ENCODE measurements at regions not wholly inside any gene's neighbourhood (a gene's known extent, or its start where the extent isn't known, plus 50 kb on each side); places are given as distances from the start of the nearest gene placed in this dataset.

GRCh38 chr9:89872426-89872912 is 267.7 kb downstream of the GADD45G start:
- no peak for DNase-seq

GRCh38 chr9:89872913-89873707 is 268.3 kb downstream of the GADD45G start:
- no peak for DNase-seq

DNA sequence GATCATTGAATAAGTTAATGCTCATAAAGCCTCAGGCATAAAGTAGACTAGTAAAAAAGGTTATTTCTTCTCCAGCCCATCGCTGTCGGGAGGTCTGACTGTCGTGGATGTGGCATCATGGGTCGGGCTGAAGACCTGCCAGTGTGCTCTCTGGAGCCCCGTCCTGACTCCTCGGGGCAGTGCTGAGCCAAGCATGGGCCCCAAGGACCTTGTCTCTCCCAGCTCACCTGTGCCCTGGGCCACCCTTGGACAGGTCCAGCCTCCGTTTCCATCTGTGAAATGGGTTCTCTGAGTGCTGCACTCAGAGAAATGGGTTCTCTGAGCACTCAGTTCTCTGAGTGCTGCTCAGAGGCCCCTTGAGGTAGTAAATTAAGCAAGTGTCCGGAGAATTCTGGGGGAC is 269.0 kb downstream of the GADD45G start:
- DNase-seq = no peak

DNA sequence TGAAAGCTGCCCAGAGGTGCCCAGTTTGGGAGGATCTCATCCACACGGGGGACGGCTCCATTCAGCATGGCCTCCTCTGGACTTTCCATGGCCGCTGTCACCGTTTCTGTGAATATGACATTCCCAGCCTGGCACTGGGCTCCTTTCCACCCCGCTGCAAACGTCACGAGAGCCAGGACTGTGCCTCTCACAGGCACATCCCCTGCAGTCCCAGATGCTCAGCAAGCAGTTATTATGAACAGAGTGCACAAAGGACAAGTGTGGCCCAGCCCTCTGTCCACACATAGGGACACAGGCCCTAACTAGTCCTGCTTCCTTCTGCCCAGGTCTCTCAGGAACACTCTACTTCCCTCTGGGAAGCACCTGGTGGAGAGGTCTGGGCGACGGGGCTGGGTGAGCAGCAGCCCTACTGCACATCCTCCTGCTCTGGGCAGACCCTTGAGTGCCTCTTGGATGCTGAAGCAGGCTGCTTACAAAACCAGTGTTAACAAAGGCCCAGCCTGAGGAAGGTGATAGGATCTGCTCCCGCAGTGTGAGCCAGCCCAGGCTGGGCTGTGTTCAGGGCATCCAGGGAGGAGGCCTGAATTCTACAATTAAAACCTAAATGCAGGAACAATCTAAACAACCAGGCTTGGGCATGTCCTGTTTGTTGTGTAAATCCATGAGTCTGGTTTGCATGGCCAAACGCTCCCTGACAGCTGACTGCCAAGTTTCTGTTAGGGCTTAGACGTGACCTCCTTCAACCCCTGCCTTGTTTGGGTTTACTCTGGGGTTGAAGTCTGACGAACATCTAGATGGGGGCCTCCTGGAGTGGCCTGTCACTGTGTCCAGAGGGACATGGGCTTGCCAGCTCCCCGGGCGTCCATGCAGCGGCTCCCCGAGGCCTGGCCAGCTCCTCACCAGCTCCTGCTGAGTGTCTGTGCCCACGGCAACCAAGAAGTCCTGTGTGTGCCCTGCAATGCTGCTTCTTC is 269.8 kb downstream of the GADD45G start:
- DNase-seq = no peak

DNA sequence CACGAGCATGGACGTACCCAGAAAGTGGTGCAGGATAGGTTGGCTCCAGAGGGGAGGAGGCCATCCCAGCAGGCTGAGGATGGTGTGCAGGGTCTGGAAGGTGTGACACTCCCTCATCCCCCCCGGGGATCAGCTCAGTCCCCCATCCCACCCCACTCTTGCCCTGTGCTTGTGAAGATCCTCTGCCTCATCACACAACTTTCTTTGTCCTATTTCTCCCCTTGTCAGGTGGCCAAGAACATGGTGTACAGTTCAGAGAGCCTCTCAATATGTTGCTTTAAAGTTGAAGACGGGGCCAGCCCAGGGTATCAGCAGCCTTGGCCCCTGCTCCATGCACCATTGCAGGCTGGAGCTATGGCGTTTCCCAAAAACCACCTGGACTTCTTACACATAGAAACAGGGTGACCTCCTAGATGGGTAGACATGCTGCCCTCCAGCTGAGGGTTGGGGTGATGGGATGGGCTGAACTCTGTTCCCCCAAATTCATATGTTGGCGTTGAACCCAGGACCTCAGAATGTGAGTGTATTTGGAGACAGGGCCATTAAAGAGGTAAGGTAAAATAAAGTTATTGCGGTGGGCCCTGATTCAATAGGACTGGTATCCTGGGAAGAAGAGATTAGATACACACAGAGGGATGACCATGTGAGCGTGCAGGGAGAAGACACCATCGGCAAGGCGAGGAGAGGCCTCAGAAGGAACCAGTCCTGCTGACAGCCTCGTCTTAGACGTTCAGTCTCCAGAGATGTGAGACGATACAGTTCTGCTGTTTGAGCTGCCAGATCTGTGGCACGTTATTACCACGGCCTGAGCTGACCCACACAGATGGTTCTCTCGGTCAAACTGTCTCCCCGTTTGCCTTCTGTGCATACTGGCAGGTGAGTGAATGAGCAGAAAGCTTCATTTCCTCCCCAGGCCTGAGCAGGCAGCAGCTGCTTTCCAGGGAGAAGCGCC is 272.5 kb downstream of the GADD45G start:
- DNase-seq = no peak

DNA sequence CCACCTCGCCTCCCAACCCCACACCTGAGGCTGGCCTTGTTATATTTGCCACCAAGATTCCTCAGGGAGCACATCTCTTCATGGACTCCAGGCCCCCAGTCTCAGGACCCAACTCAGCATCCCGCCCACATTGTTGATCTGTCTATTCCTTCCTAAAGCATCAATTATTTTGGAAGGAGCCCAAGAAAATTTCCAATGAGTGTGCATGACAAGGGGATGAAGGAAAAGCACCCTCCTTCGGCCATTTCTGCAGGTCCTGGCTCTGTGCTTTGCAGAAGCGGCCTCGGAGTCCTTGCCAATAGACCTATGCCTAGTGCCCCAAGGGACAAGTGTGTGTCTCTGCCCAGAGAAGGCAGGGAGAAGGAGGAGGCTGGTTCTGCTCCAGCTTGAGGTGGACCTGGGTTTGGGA is 273.2 kb downstream of the GADD45G start:
- no peak for DNase-seq

GRCh38 chr9:89878687-89879086 is 273.9 kb downstream of the GADD45G start:
- DNase-seq = no peak

GRCh38 chr9:89879276-89879675 is 274.5 kb downstream of the GADD45G start:
- DNase-seq = no peak

- no peak for DNase-seq
Measured at GRCh38 chr9:89879701-89880100, 274.9 kb downstream of the GADD45G start.

DNA sequence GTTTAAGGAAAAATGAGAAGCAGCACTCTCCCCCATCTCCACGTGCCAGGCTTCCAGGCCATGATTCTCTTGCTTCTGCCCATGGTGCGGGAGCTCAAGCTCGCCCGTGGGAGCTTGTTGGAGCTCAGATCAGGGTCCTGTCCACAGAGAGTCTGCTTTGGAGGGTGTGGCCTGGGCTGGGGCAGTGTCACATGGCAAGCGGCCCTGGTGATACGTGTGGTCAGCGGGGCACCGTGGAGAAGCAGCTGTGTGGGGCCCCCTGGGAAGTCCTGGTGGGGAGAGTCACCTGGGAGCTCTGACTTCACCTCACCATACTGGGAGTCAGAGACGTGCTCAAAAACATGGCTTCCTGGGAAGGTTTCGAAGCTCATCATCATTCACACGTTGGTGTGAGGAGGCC is 275.3 kb downstream of the GADD45G start:
- DNase-seq = no peak

DNA sequence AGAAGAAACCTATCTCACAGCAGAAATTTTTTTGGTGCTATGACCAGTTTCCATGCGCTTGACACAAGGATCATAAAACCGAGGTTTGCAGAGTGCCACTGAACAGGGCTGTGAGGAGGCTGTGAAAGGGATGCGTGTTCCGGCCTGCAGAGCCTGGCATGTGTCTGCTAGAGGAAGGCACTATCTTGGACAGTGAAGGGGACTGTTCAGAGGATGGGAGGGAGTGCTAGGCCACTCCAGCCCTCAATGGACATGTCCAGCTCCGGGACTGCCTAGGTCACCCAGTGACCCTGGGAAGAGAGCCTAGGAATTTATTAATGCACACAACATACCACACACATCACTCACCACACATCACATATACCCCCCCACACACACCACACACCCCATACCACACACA is 275.9 kb downstream of the GADD45G start:
- DNase-seq = no peak

- no peak for DNase-seq
Measured at GRCh38 chr9:89881431-89881830, 276.6 kb downstream of the GADD45G start.

DNA sequence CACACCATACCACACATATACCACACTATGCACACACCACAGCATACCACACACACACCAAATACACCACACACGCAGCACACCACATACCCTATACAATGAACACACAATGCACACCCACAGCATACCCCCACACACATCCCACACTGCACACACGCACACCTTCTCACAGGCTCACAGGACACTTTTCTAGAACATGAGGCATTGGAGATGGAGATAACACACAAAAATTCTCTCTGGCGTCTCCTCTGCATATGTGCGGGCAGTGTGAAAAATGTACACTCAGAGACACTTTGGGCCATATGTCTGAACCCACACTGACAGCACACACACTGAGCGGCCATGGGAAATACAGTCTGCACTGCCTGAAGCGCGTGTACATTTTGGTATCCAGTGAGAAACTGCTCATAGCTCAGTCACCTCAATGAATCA is 278.1 kb downstream of the GADD45G start:
- no peak for DNase-seq

DNA sequence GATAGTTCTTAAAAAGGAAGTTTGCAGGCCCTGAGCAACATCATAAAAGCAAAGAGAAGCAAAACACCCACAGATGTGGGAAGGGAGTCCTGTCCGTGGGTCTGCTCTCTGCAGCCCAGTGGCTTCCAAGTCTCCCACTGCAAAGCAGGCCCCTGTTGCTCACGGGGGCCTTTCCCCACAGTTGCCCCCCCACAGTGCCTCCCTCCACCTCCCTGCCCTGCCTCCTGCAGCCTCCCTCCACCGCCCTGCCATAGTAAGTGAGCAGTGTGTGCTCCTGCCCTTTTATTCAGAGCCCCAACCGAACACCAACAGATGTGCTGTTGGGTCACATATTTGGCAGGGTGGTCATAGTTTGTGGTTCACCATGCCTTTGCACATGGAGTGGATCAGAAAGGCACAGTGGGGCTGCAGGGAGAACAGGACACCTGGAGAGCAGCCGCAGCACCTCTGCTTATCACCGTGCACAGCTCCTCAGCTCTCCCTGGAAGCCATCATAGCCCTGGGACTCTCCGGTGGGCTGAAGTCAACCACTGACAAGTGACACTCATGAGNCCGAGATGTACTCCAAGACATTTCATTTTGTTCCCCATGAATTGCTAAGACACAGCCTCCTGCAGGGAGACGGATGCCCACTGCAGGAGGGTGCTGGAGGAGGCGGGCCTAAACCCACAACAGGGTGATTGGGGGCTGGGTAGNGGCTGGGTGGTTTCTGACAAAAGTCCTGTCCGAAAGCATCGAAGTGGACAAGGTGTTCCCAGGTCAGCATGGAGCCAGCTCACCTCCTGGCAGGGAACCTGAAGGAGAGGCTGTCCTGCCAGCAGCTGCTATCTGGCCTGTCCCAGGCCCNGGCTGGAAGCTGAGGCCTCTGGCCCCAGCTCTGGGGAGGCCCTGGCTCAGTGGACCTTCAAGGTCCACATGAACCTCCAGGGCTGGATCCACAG is 278.9 kb downstream of the GADD45G start:
- no peak for DNase-seq

- DNase-seq = no peak
Measured at GRCh38 chr9:89884356-89885083, 279.7 kb downstream of the GADD45G start.

DNA sequence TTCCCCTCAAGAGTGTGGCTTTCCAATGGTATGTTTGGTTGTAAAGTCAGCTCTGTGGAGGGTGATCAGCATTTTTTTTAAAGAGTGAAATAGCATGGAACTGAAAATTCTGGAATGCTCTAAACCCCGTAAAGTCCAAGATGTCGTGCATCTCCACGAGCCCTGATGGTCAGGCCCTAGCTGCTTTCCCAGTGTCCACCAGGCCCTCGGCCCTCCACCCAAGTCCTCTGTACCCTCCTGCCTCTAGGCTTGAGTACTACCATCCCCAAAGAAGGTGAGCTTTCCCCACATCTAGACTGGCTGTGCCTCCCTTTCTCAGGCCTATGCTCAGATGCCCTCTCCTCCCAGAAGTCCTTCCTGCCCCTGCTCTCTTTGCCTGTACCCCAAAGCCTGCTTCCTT is 280.3 kb downstream of the GADD45G start:
- DNase-seq = no peak

GRCh38 chr9:89886281-89886700 is 281.5 kb downstream of the GADD45G start:
- no peak for DNase-seq

DNA sequence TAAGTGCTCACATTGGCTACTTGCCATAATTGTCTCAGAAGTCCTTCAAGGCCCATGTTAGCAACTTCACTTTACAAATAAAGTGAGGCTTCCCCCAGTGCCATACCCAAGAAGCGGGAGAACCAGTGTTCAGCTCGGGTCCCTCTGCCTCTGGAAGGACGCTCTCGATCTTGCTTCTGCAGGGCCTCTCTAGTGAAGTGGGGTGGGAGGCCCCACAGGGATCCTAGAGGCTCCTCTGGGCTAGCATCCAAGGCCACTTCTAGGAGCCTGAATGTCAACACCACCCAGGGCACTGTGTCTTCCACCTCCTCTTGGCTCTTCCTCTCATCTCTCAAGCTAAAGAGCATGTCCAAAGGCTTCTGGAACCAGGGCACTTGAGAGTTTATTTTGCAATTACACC is 282.5 kb downstream of the GADD45G start:
- no peak for DNase-seq

GRCh38 chr9:89888233-89888632 is 283.4 kb downstream of the GADD45G start:
- DNase-seq = no peak

DNA sequence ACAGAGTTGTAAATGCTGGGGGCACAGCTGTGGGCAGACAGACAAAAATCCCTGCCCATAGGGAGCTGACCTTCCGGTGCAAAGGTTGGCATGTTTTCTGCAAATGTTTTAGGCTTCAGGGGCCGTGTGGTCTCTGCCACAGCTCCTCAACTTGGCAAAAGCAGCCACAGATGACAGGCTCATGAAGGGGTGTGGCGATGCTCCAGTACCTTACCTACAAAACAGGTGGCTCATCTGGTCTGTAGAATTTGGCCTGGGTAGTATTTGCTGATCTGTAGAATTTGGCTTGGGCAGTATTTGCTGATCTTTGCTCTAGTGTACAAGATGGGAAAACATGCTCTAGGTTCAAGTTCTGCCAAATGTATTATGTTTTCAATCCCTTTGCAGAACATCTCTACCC is 283.9 kb downstream of the GADD45G start:
- DNase-seq = no peak

GRCh38 chr9:89889865-89890264 is 285.1 kb downstream of the GADD45G start:
- DNase-seq = no peak

All from CD4-positive, alpha-beta T cell treated with Interleukin-12 subunit alpha and Interleukin-12 subunit beta, for 1 hour (primary cell).